Keratinocyte (primary cell): ENCODE measurements at regions not wholly inside any gene's neighbourhood (a gene's known extent, or its start where the extent isn't known, plus 50 kb on each side); places are given as distances from the start of the nearest gene placed in this dataset.

Experiments
- DNase-seq: peaks from one replicate; pipeline ENCODE4 v3.0.0-alpha.2; 2011; ENCODE audit warnings: low read depth, missing footprints, low spot score
- FAIRE-seq: peaks from 2 replicates; lab custom pipeline; 2011; peaks lifted over from hg19 to GRCh38; lab: Jason Lieb, UNC
- H2AFZ ChIP-seq: 2 replicates; pipeline ENCODE4 v1.6.0; 2012; ENCODE audit warnings: low read length, control low read depth, inconsistent platforms; ENCODE audit not compliant: control insufficient read depth
- H3K27ac ChIP-seq: 2 replicates; pipeline ENCODE4 v1.5.1; 2011; ENCODE audit warnings: low read length; ENCODE audit not compliant: control insufficient read depth, insufficient read depth
- H3K27me3 ChIP-seq: 3 replicates; pipeline ENCODE4 v1.6.0; 2011; ENCODE audit warnings: low read length; ENCODE audit not compliant: control insufficient read depth, insufficient read depth; ENCODE audit errors: extremely low read depth
- H3K36me3 ChIP-seq, 2 experiments: 2 replicates in 1 of 2; 3 replicates in 1 of 2; pipeline ENCODE4 v1.5.1; 2011; ENCODE audit warnings: low read length in 2 of 2, mild to moderate bottlenecking in 1 of 2; ENCODE audit not compliant: control insufficient read depth in 2 of 2, insufficient read depth in 2 of 2; ENCODE audit errors: extremely low read depth in 1 of 2
- H3K4me1 ChIP-seq: 3 replicates; pipeline ENCODE4 v1.5.1; 2011; ENCODE audit warnings: low read length; ENCODE audit not compliant: control insufficient read depth, insufficient read depth; ENCODE audit errors: extremely low read depth
- H3K4me2 ChIP-seq: 3 replicates; pipeline ENCODE4 v1.6.0; 2011; ENCODE audit warnings: low read depth, low read length; ENCODE audit not compliant: control insufficient read depth, insufficient read depth; ENCODE audit errors: extremely low read depth
- H3K4me3 ChIP-seq, 3 experiments: fragments of 200-600 bp in 1 of 3; sonication (generic) in 1 of 3; 2 replicates in 2 of 3; 3 replicates in 1 of 3; pipeline ENCODE4 v1.5.1; 2011 to 2016; ENCODE audit warnings: low read length in 3 of 3, mild to moderate bottlenecking in 3 of 3, control low read depth in 2 of 3, inconsistent platforms in 1 of 3, low read depth in 1 of 3, mixed read lengths in 1 of 3, mixed run types in 1 of 3, moderate library complexity in 1 of 3; ENCODE audit not compliant: control insufficient read depth in 2 of 3, insufficient read depth in 2 of 3; ENCODE audit errors: extremely low read depth in 1 of 3
- H3K79me2 ChIP-seq: 2 replicates; pipeline ENCODE4 v1.6.0; 2012; ENCODE audit warnings: low read length; ENCODE audit not compliant: control insufficient read depth, insufficient read depth
- H3K9ac ChIP-seq: 3 replicates; pipeline ENCODE4 v1.6.0; 2011; ENCODE audit warnings: low read length; ENCODE audit not compliant: control insufficient read depth, insufficient read depth; ENCODE audit errors: extremely low read depth
- H3K9me1 ChIP-seq: 3 replicates; pipeline ENCODE4 v1.6.0; 2011; ENCODE audit warnings: low read length; ENCODE audit not compliant: control insufficient read depth, insufficient read depth; ENCODE audit errors: extremely low read depth
- H3K9me3 ChIP-seq: 2 replicates; pipeline ENCODE4 v1.5.1; 2012; ENCODE audit warnings: low read depth, low read length; ENCODE audit not compliant: control insufficient read depth
- H4K20me1 ChIP-seq: 3 replicates; pipeline ENCODE4 v1.6.0; 2011; ENCODE audit warnings: low read length; ENCODE audit not compliant: control insufficient read depth, insufficient read depth; ENCODE audit errors: extremely low read depth
- EZH2 ChIP-seq: IDR thresholded peaks from one replicate; pipeline ENCODE4 v1.6.1; 2012; ENCODE audit warnings: inconsistent platforms, mild to moderate bottlenecking, low read length, moderate library complexity
- dilution Hi-C: fragments of 300-500 bp; cut with MboI; formaldehyde crosslinking; loops from one replicate; pipeline ENCODE4 v1.7.0; 2020; ENCODE audit warnings: low sequenced_read_pairs; ENCODE audit not compliant: extremely low pct_ligation_motif_present
- TF ChIP-seq, protein P1 (sequence below), 3 experiments: IDR thresholded peaks in 1 of 3; conservative IDR thresholded peaks in 1 of 3; optimal IDR thresholded peaks in 1 of 3; 2 replicates in 2 of 3; 3 replicates in 1 of 3; pipeline versions ENCODE3 to v1.5.1; 2011; ENCODE audit warnings: low read length in 3 of 3, mild to moderate bottlenecking in 3 of 3, moderate library complexity in 2 of 3, control low read depth in 1 of 3, inconsistent platforms in 1 of 3; ENCODE audit not compliant: insufficient read depth in 2 of 3; ENCODE audit errors: extremely low read depth in 1 of 3

DNA sequence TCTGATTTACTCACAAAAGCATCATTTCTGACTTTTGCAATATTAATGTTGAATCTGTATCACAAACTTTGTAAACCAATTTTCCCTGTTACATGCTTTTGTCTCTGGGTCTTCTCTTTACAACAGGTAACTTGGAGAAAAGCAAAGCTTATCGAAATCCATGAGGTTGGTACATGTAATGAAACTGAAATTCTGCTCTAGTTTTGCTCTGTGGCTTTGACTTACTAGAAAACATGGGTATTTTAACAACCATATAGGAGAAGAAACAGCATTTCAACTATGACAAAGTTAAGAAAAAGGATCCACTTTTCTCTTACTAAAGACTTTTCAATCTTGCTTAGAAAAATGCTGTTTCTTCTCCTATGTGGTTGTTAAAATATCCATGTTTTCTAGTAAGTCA, 645.8 kb downstream of the STIM2 start:
- Histone ChIP-seq H3K79me2 (no peaks in the 10 kb centered on the region), H3K4me2 (no peak overlapping the region), H4K20me1 (no peaks in the 10 kb centered on the region), H3K36me3 (no peaks in the 10 kb centered on the region), H3K27me3 (no peaks in the 10 kb centered on the region), H2AFZ (no peak overlapping the region), H3K4me3 (no peak overlapping the region), H3K9me3 (no peaks in the 10 kb centered on the region), H3K27ac (no peak overlapping the region), H3K9me1 (no peaks in the 10 kb centered on the region), H3K4me1 (no peaks in the 10 kb centered on the region), H3K9ac (no peak overlapping the region)
- FAIRE-seq (no peak), DNase-seq (no peak)
- dilution Hi-C loops = no loop called here
- TF ChIP-seq, protein P1, sequence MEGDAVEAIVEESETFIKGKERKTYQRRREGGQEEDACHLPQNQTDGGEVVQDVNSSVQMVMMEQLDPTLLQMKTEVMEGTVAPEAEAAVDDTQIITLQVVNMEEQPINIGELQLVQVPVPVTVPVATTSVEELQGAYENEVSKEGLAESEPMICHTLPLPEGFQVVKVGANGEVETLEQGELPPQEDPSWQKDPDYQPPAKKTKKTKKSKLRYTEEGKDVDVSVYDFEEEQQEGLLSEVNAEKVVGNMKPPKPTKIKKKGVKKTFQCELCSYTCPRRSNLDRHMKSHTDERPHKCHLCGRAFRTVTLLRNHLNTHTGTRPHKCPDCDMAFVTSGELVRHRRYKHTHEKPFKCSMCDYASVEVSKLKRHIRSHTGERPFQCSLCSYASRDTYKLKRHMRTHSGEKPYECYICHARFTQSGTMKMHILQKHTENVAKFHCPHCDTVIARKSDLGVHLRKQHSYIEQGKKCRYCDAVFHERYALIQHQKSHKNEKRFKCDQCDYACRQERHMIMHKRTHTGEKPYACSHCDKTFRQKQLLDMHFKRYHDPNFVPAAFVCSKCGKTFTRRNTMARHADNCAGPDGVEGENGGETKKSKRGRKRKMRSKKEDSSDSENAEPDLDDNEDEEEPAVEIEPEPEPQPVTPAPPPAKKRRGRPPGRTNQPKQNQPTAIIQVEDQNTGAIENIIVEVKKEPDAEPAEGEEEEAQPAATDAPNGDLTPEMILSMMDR (optimal IDR thresholded peaks at IDR 0.05 in 1 of 3, IDR thresholded peaks at IDR 0.05 in 1 of 3, conservative IDR thresholded peaks at IDR 0.05 in 1 of 3; ENCODE audit: extremely low read depth in 1 of 3, insufficient read depth in 2 of 3, low read length in 3 of 3) = no peak
- TF ChIP-seq EZH2 = no peak

DNA sequence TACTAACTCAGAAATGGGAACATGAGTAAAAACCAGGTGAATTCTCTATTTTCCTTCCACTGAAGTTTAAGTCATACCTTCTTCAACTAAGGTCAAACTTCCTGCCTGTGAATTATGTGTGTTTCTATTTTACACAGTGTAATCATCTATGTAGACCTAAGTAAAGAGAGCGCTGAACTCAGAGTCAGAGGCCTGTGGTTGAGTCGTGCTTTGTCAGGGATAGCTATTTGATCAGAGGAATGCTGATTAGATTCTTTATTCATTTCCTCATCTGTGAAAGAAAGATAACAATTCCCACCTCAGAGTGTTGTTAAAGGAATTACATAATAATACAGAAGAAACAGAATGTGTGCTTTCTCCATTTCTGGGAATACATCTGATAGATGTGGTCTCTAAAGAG, 654.1 kb downstream of the STIM2 start:
- TF ChIP-seq, protein P1 (optimal IDR thresholded peaks at IDR 0.05 in 1 of 3, IDR thresholded peaks at IDR 0.05 in 1 of 3, conservative IDR thresholded peaks at IDR 0.05 in 1 of 3; ENCODE audit: extremely low read depth in 1 of 3, insufficient read depth in 2 of 3, low read length in 3 of 3) = no peak
- TF ChIP-seq EZH2 = no peak
- H3K9me3 ChIP-seq = no peaks in the 10 kb centered on the region
- H3K4me1 ChIP-seq = no peaks in the 10 kb centered on the region
- no peak overlapping the region for H3K4me3 ChIP-seq
- no peak overlapping the region for H2AFZ ChIP-seq
- no peaks in the 10 kb centered on the region for H3K9me1 ChIP-seq
- H3K4me2 ChIP-seq = no peak overlapping the region
- no peak overlapping the region for H3K27ac ChIP-seq
- no peaks in the 10 kb centered on the region for H3K36me3 ChIP-seq
- DNase-seq = no peak
- H3K79me2 ChIP-seq = no peaks in the 10 kb centered on the region
- no peaks in the 10 kb centered on the region for H4K20me1 ChIP-seq
- dilution Hi-C loops = no loop called here
- no peaks in the 10 kb centered on the region for H3K27me3 ChIP-seq
- H3K9ac ChIP-seq = no peak overlapping the region
- no peak for FAIRE-seq
